ENCODE measurements at regions not wholly inside any gene's neighbourhood (a gene's known extent, or its start where the extent isn't known, plus 50 kb on each side); places are given as distances from the start of the nearest gene placed in this dataset.

GRCh38 chr3:150033721-150034120 is 63.0 kb upstream of the PFN2 start:
- no peak for TF ChIP-seq CTCF (IDR thresholded peaks at IDR 0.05; ENCODE audit: poor library complexity)
- TF ChIP-seq EZH2 (IDR thresholded peaks at IDR 0.05; ENCODE audit: borderline replicate concordance), result no peak
- no peak for TF ChIP-seq EZH2phosphoT487 (IDR thresholded peaks at IDR 0.05; ENCODE audit: low read depth, severe bottlenecking, unreplicated experiment)

Measured in hepatocyte (in vitro differentiated cells).